ENCODE measurements at regions not wholly inside any gene's neighbourhood (a gene's known extent, or its start where the extent isn't known, plus 50 kb on each side); places are given as distances from the start of the nearest gene placed in this dataset.

GRCh38 chr2:150107170-150107569, 380.3 kb downstream of the RND3 start:
- H4K20me1 ChIP-seq (ENCODE audit: insufficient read depth, low read length): no peaks in the 10 kb centered on the region
- no peak overlapping the region for H3K27ac ChIP-seq (ENCODE audit: low read depth, low read length)
- no peak overlapping the region for H2AFZ ChIP-seq (ENCODE audit: low read length)
- no peaks in the 10 kb centered on the region for H3K27me3 ChIP-seq (ENCODE audit: insufficient read depth, low read length)
- no peaks in the 10 kb centered on the region for H3K4me1 ChIP-seq (ENCODE audit: insufficient read depth, low read length)
- no peak for TF ChIP-seq CTCF (IDR thresholded peaks at IDR 0.05; ENCODE audit: extremely low read depth, low read depth, low read length)
- H3K9me3 ChIP-seq (ENCODE audit: low read depth, low read length): no peaks in the 10 kb centered on the region
- H3K36me3 ChIP-seq (ENCODE audit: insufficient read depth, low read length): no peaks in the 10 kb centered on the region
- no peak overlapping the region for H3K4me2 ChIP-seq (ENCODE audit: insufficient read depth, low read length)
- H3K79me2 ChIP-seq (ENCODE audit: insufficient read depth, low read length): no peaks in the 10 kb centered on the region
- no peak for DNase-seq (ENCODE audit: insufficient read length, low spot score, missing footprints)
- H3K4me3 ChIP-seq (ENCODE audit: insufficient read depth, low read length): no peak overlapping the region

GRCh38 chr2:150101947-150102346, 385.5 kb downstream of the RND3 start:
- no peak for TF ChIP-seq CTCF (IDR thresholded peaks at IDR 0.05; ENCODE audit: extremely low read depth, low read depth, low read length)
- Histone ChIP-seq H3K27me3 (ENCODE audit: insufficient read depth, low read length) (no peaks in the 10 kb centered on the region), H3K27ac (ENCODE audit: low read depth, low read length) (no peak overlapping the region), H3K79me2 (ENCODE audit: insufficient read depth, low read length) (no peaks in the 10 kb centered on the region), H3K36me3 (ENCODE audit: insufficient read depth, low read length) (no peaks in the 10 kb centered on the region), H3K4me1 (ENCODE audit: insufficient read depth, low read length) (peaks cover 4% of the 10 kb centered on the region), H3K4me3 (ENCODE audit: insufficient read depth, low read length) (no peak overlapping the region), H3K9me3 (ENCODE audit: low read depth, low read length) (no peaks in the 10 kb centered on the region), H3K4me2 (ENCODE audit: insufficient read depth, low read length) (no peak overlapping the region), H2AFZ (ENCODE audit: low read length) (no peak overlapping the region), H4K20me1 (ENCODE audit: insufficient read depth, low read length) (no peaks in the 10 kb centered on the region)
- DNase-seq (ENCODE audit: insufficient read length, low spot score, missing footprints): peak; percentile 15

GRCh38 chr2:150100834-150101233, 386.6 kb downstream of the RND3 start:
- Histone ChIP-seq H3K9me3 (ENCODE audit: low read depth, low read length) (no peaks in the 10 kb centered on the region), H3K27ac (ENCODE audit: low read depth, low read length) (no peak overlapping the region), H3K27me3 (ENCODE audit: insufficient read depth, low read length) (no peaks in the 10 kb centered on the region), H3K36me3 (ENCODE audit: insufficient read depth, low read length) (no peaks in the 10 kb centered on the region), H3K4me2 (ENCODE audit: insufficient read depth, low read length) (no peak overlapping the region), H3K4me3 (ENCODE audit: insufficient read depth, low read length) (no peak overlapping the region), H3K79me2 (ENCODE audit: insufficient read depth, low read length) (no peaks in the 10 kb centered on the region), H4K20me1 (ENCODE audit: insufficient read depth, low read length) (no peaks in the 10 kb centered on the region), H3K4me1 (ENCODE audit: insufficient read depth, low read length) (peaks cover 4% of the 10 kb centered on the region), H2AFZ (ENCODE audit: low read length) (no peak overlapping the region)
- no peak for TF ChIP-seq CTCF (IDR thresholded peaks at IDR 0.05; ENCODE audit: extremely low read depth, low read depth, low read length)
- no peak for DNase-seq (ENCODE audit: insufficient read length, low spot score, missing footprints)

GRCh38 chr2:150100336-150100735, 387.1 kb downstream of the RND3 start:
- Histone ChIP-seq H4K20me1 (ENCODE audit: insufficient read depth, low read length) (no peaks in the 10 kb centered on the region), H3K36me3 (ENCODE audit: insufficient read depth, low read length) (no peaks in the 10 kb centered on the region), H3K4me3 (ENCODE audit: insufficient read depth, low read length) (no peak overlapping the region), H3K4me2 (ENCODE audit: insufficient read depth, low read length) (no peak overlapping the region), H3K27me3 (ENCODE audit: insufficient read depth, low read length) (no peaks in the 10 kb centered on the region), H2AFZ (ENCODE audit: low read length) (no peak overlapping the region), H3K9me3 (ENCODE audit: low read depth, low read length) (no peaks in the 10 kb centered on the region), H3K27ac (ENCODE audit: low read depth, low read length) (no peak overlapping the region), H3K79me2 (ENCODE audit: insufficient read depth, low read length) (no peaks in the 10 kb centered on the region), H3K4me1 (ENCODE audit: insufficient read depth, low read length) (peaks cover 4% of the 10 kb centered on the region)
- no peak for TF ChIP-seq CTCF (IDR thresholded peaks at IDR 0.05; ENCODE audit: extremely low read depth, low read depth, low read length)
- DNase-seq (ENCODE audit: insufficient read length, low spot score, missing footprints): no peak

Measured in osteoblast (primary cell).